IPS-NIHi11 (cell line): ENCODE measurements at regions not wholly inside any gene's neighbourhood (a gene's known extent, or its start where the extent isn't known, plus 50 kb on each side); places are given as distances from the start of the nearest gene placed in this dataset.

ENCODE experiments used
- DNase-seq: peaks from one replicate; pipeline ENCODE4 v3.0.0; 2012; ENCODE audit warnings: mixed read lengths, low spot score

GRCh38 chr12:111222027-111222414, 146.9 kb downstream of the PHETA1 start:
- DNase-seq = no peak

- peak; percentile 37 for DNase-seq
Observed at GRCh38 chr12:111221062-111222026, 147.6 kb downstream of the PHETA1 start.

- no peak for DNase-seq
Observed at GRCh38 chr12:111220363-111220762, 148.5 kb downstream of the PHETA1 start.

- no peak for DNase-seq
Observed at GRCh38 chr12:111219440-111219839, 149.5 kb downstream of the PHETA1 start.

GRCh38 chr12:111218499-111218898, 150.4 kb downstream of the PHETA1 start:
- no peak for DNase-seq

GRCh38 chr12:111216387-111217159, 152.3 kb downstream of the PHETA1 start:
- DNase-seq = no peak

- no peak for DNase-seq
Observed at GRCh38 chr12:111215881-111216280, 153.0 kb downstream of the PHETA1 start.

- no peak for DNase-seq
Observed at GRCh38 chr12:111214401-111214800, 154.5 kb downstream of the PHETA1 start.

GRCh38 chr12:111213561-111213960, 155.3 kb downstream of the PHETA1 start:
- no peak for DNase-seq

GRCh38 chr12:111212814-111213456, 156.0 kb downstream of the PHETA1 start:
- DNase-seq = no peak

- peak; percentile 78 for DNase-seq
Observed at GRCh38 chr12:111211910-111212757, 156.8 kb downstream of the PHETA1 start.

GRCh38 chr12:111209811-111210210, 159.1 kb downstream of the PHETA1 start:
- no peak for DNase-seq

GRCh38 chr12:111207761-111208160, 161.1 kb downstream of the PHETA1 start:
- no peak for DNase-seq

GRCh38 chr12:111204788-111205241, 164.1 kb downstream of the PHETA1 start:
- no peak for DNase-seq

- no peak for DNase-seq
Observed at GRCh38 chr12:111203969-111204368, 164.9 kb downstream of the PHETA1 start.

- no peak for DNase-seq
Observed at GRCh38 chr12:111203446-111203845, 165.4 kb downstream of the PHETA1 start.

GRCh38 chr12:111202237-111202915, 166.5 kb downstream of the PHETA1 start:
- no peak for DNase-seq

GRCh38 chr12:111201495-111202236, 167.2 kb downstream of the PHETA1 start:
- no peak for DNase-seq

- DNase-seq = peak; percentile 45
Observed at GRCh38 chr12:111201036-111201435, 167.9 kb downstream of the PHETA1 start.

GRCh38 chr12:111197376-111197944, 171.4 kb downstream of the PHETA1 start:
- DNase-seq = peak; percentile 38
